ENCODE measurements at regions not wholly inside any gene's neighbourhood (a gene's known extent, or its start where the extent isn't known, plus 50 kb on each side); places are given as distances from the start of the nearest gene placed in this dataset.
"Not testable (repeated sequence)": the region's sequence is repeated elsewhere in the genome, so short reads cannot be mapped to it uniquely, and the experiment has no call there.

DNA sequence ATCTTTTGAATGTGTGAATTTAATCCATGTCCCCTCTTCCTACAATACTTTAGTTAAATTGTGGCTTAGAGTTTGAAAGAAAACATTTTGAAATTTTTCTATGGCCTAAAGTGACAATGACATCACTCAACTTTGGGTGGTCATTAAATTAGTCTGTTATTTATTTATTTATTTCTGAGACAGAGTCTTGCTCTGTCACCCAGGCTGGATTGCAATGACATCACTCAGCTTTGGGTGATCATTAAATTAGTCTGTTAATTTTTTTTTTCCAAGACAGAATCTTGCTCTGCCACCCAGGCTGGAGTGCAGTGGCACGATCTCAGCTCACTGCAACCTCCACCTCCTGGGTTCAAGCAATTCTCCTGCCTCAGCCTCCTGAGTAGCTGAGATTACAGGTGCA lies 322.5 kb downstream of the SOX2 start:
- intact Hi-C loops (cut with micrococcal nuclease); H2BK5ac ChIP-seq (ENCODE audit: low read depth, low read length, poor library complexity, severe bottlenecking); DNase-seq; H3K27me3 ChIP-seq (ENCODE audit: control insufficient read depth, insufficient read depth, low read length); H2BK15ac ChIP-seq (ENCODE audit: low read depth, low read length); H3K9me3 ChIP-seq (ENCODE audit: control insufficient read depth, insufficient read depth, low read length); H3K79me1 ChIP-seq (ENCODE audit: low read depth in 1 of 2, low read length in 2 of 2); CTCF ChIA-PET; H3K14ac ChIP-seq (replicated peaks; ENCODE audit: low read depth, low read length); POLR2A ChIA-PET (ENCODE audit: unreplicated experiment); H4K8ac ChIP-seq (ENCODE audit: low read depth in 2 of 2, low read length in 2 of 2); H2AFZ ChIP-seq (replicated peaks; ENCODE audit: low read length, poor library complexity); H2BK120ac ChIP-seq (ENCODE audit: low read depth, low read length); in situ Hi-C loops (cut with MboI; ENCODE audit: low sequenced_read_pairs); H3K18ac ChIP-seq (ENCODE audit: low read depth, low read length); H3K4me2 ChIP-seq (ENCODE audit: low read depth, low read length); dilution Hi-C loops (cut with HindIII; ENCODE audit: low sequenced_read_pairs, unreplicated experiment); H2AK5ac ChIP-seq (ENCODE audit: low read depth, low read length); H3K27ac ChIP-seq (ENCODE audit: insufficient read depth, low read length); H2BK20ac ChIP-seq (ENCODE audit: low read depth, low read length); H2AK9ac ChIP-seq (replicated peaks; ENCODE audit: low read depth, low read length, poor library complexity); H3K4ac ChIP-seq (ENCODE audit: low read depth, low read length); H3K36me3 ChIP-seq (ENCODE audit: control insufficient read depth, insufficient read depth, low read length); H3K23ac ChIP-seq (ENCODE audit: low read depth, low read length); BruUV-seq (replicated peaks); H4K5ac ChIP-seq (ENCODE audit: low read depth, low read length); H3K56ac ChIP-seq (ENCODE audit: extremely low read depth, insufficient read depth, low read length); H4K91ac ChIP-seq (ENCODE audit: insufficient read depth, low read depth, low read length); H3K9me1 ChIP-seq (ENCODE audit: insufficient read depth, low read length); ATAC-seq (ENCODE audit: low read depth); H3K4me3 ChIP-seq (ENCODE audit: insufficient read depth, low read depth, low read length); H3K4me1 ChIP-seq (ENCODE audit: control insufficient read depth, insufficient read depth, low read length); H3K9ac ChIP-seq (ENCODE audit: low read depth, low read length); H4K20me1 ChIP-seq (ENCODE audit: insufficient read depth, low read length): not testable (repeated sequence)
- no CpG with 5 or more reads among the region's 1 CpG for WGBS, 2 experiments (ENCODE audit: extremely low coverage in 2 of 2, insufficient read length in 1 of 2)
